K562 (cell line): ENCODE measurements at regions not wholly inside any gene's neighbourhood (a gene's known extent, or its start where the extent isn't known, plus 50 kb on each side); places are given as distances from the start of the nearest gene placed in this dataset.

Source experiments
- ATAC-seq: fragments of 200-7000 bp; cut with Tn5 transposase; 3 replicates; pipeline ENCODE4 v1.9.1; 2020; ENCODE audit warnings: moderate library complexity
- BruUV-seq: library from RNA; stranded (reverse); fragments of 400-500 nt; replicated peaks from 2 replicates; lab custom pipeline; 2021; lab: Mats Ljungman, UMichigan
- CTCF ChIA-PET: fragments of 300-600 bp; formaldehyde crosslinking; extraction: SDS; loops from one replicate; lab custom pipeline; 2021; ENCODE audit warnings: low intra/inter-chr PET ratio; lab: Yijun Ruan, JAX
- POLR2A ChIA-PET: fragments of 300-600, 350-650 bp; sonication (Branson Sonifier 250); formaldehyde crosslinking; extraction: SDS; loops from one replicate; lab custom pipeline; 2021; ENCODE audit warnings: antibody characterized with exemption, inconsistent platforms; lab: Yijun Ruan, JAX
- DNase-seq, 4 experiments: peaks; one replicate each; pipeline versions ENCODE4 v3.0.0 to v3.0.0-alpha.2; 2011 to 2018; ENCODE audit warnings: low spot score in 3 of 4, mixed read lengths in 3 of 4; ENCODE audit errors: extremely low read depth in 1 of 4
- FAIRE-seq: peaks from 2 replicates; lab custom pipeline; 2011; peaks lifted over from hg19 to GRCh38; lab: Jason Lieb, UNC
- H2AFZ ChIP-seq: 2 replicates; pipeline ENCODE4 v1.6.0; 2011; ENCODE audit warnings: low read depth, low read length, control low read depth, inconsistent platforms
- H3K27ac ChIP-seq: fragments of 200-600 bp; 3 replicates; pipeline ENCODE4 v1.8.0; 2011; ENCODE audit warnings: low read depth, mild to moderate bottlenecking, control low read depth, inconsistent platforms, low read length, moderate library complexity, mixed read lengths; ENCODE audit errors: extremely low read depth
- H3K27me3 ChIP-seq, 2 experiments: fragments of 300-600 bp in 1 of 2; 2 replicates in 1 of 2; 3 replicates in 1 of 2; pipeline versions ENCODE4 v1.6.0 to v1.8.0; 2011; ENCODE audit warnings: inconsistent platforms in 2 of 2, low read length in 2 of 2, mild to moderate bottlenecking in 1 of 2, mixed read lengths in 1 of 2, moderate library complexity in 1 of 2; ENCODE audit not compliant: control insufficient read depth in 2 of 2, insufficient read depth in 2 of 2
- H3K36me3 ChIP-seq: fragments of 300-600 bp; 3 replicates; pipeline ENCODE4 v1.8.0; 2011; ENCODE audit warnings: mild to moderate bottlenecking, low read length, inconsistent platforms; ENCODE audit not compliant: control insufficient read depth, insufficient read depth
- H3K4me1 ChIP-seq, 2 experiments: fragments of 200-600 bp in 1 of 2; replicated peaks in 1 of 2; 2 replicates in 1 of 2; 3 replicates in 1 of 2; pipeline versions ENCODE4 v1.5.1 to v1.8.0; 2011; ENCODE audit warnings: inconsistent platforms in 2 of 2, low read length in 2 of 2, mild to moderate bottlenecking in 1 of 2, mixed read lengths in 1 of 2, moderate library complexity in 1 of 2; ENCODE audit not compliant: control insufficient read depth in 2 of 2, insufficient read depth in 2 of 2
- H3K4me2 ChIP-seq: 2 replicates; pipeline ENCODE4 v1.6.1; 2011; ENCODE audit warnings: low read length, control low read depth, inconsistent platforms, mixed read lengths; ENCODE audit not compliant: insufficient read depth
- H3K4me3 ChIP-seq: fragments of 200-600 bp; sonication (generic), shearing (Covaris generic); 2 replicates; pipeline ENCODE4 v1.5.1; 2016; ENCODE audit warnings: control low read depth, inconsistent platforms
- H3K79me2 ChIP-seq: fragments of 200-600 bp; 3 replicates; pipeline ENCODE4 v1.8.0; 2011; ENCODE audit warnings: low read length, inconsistent platforms; ENCODE audit not compliant: control insufficient read depth, insufficient read depth
- H3K9ac ChIP-seq, 2 experiments: 2 replicates each; pipeline versions ENCODE4 v1.6.0 to v1.6.1; 2011; ENCODE audit warnings: low read depth in 2 of 2, low read length in 2 of 2, control low read depth in 1 of 2, inconsistent platforms in 1 of 2, mild to moderate bottlenecking in 1 of 2, mixed read lengths in 1 of 2; ENCODE audit not compliant: insufficient read depth in 1 of 2
- H3K9me1 ChIP-seq: one replicate; pipeline ENCODE4 v1.6.0; 2011; ENCODE audit warnings: inconsistent platforms, mild to moderate bottlenecking, low read length, moderate library complexity; ENCODE audit not compliant: control insufficient read depth, insufficient read depth
- H3K9me3 ChIP-seq: replicated peaks from 2 replicates; pipeline ENCODE4 v1.5.1; 2011; ENCODE audit warnings: low read depth, low read length, inconsistent platforms; ENCODE audit not compliant: control insufficient read depth, insufficient read depth
- H4K20me1 ChIP-seq: replicated peaks from 2 replicates; pipeline ENCODE4 v1.6.1; 2011; ENCODE audit warnings: low read length, inconsistent platforms, mixed read lengths; ENCODE audit not compliant: control insufficient read depth, insufficient read depth
- MAFG ChIP-seq: fragments of 450-650 bp; conservative IDR thresholded peaks from 2 replicates; pipeline ENCODE4 v1.6.1; 2016; ENCODE audit warnings: missing genetic modification characterization, missing compliant biosample characterization
- MTF1 ChIP-seq: fragments of 250-450 bp; sonication (Bioruptor Pico); IDR thresholded peaks from 2 replicates; pipeline ENCODE4 v1.9.0; 2021; ENCODE audit warnings: moderate library complexity, mild to moderate bottlenecking, inconsistent platforms, borderline replicate concordance
- NFE2L1 ChIP-seq: fragments of 450-650 bp; IDR thresholded peaks from 2 replicates; pipeline ENCODE4 v1.6.1; 2016; ENCODE audit warnings: missing genetic modification characterization, low read depth, mild to moderate bottlenecking, missing compliant biosample characterization, moderate library complexity, borderline replicate concordance
- NR2C2 ChIP-seq, 2 experiments: fragments of 200-800 bp in 1 of 2; sonication (Bioruptor generic) in 1 of 2; sonication (generic) in 1 of 2; formaldehyde crosslinking in 1 of 2; IDR thresholded peaks; 2 replicates each; pipeline versions ENCODE4 v1.6.1 to v1.8.0; 2016 to 2022; ENCODE audit warnings: mild to moderate bottlenecking in 1 of 2, missing compliant biosample characterization in 1 of 2, missing genetic modification characterization in 1 of 2, missing genetic modification reagents in 1 of 2
- RBFOX2 ChIP-seq: fragments of 200-400 bp; formaldehyde crosslinking; IDR thresholded peaks from 2 replicates; pipeline ENCODE4 v1.6.1; 2017; ENCODE audit warnings: low read depth, mild to moderate bottlenecking, low read length, moderate library complexity
- STAT5B ChIP-seq: fragments of 250-450 bp; sonication (Bioruptor Pico); IDR thresholded peaks from 2 replicates; pipeline ENCODE4 v1.8.0; 2021; ENCODE audit warnings: mild to moderate bottlenecking, inconsistent platforms
- TFAM ChIP-seq: fragments of 250-450 bp; sonication (Bioruptor Pico); conservative IDR thresholded peaks from 2 replicates; pipeline ENCODE4 v1.5.0; 2021; ENCODE audit warnings: mild to moderate bottlenecking, moderate library complexity
- ZC3H11A ChIP-seq: IDR thresholded peaks from 2 replicates; pipeline ENCODE4 v1.6.1; 2012; ENCODE audit warnings: low read depth, low read length, improper control_type of control experiment
- ZC3H8 ChIP-seq: fragments of 450-650 bp; IDR thresholded peaks from 2 replicates; pipeline ENCODE4 v1.6.1; 2017
- WGBS: fragments of 100-300 bp; shearing (Covaris generic); methylation state at CpG from one replicate; pipeline ENCODE4 v1.1.6; 2016; ENCODE audit warnings: low coverage, mixed read lengths; ENCODE audit not compliant: insufficient coverage; ENCODE audit errors: missing lambda C conversion rate; 5-methylcytosine and 5-hydroxymethylcytosine counted together
- in situ Hi-C: fragments of 300-500 bp; cut with MboI; formaldehyde crosslinking; loops from 4 replicates; pipeline ENCODE4 v1.15.0; 2018; ENCODE audit warnings: inconsistent platforms, mixed read lengths
- intact Hi-C: fragments of 100-400 bp; cut with micrococcal nuclease; formaldehyde crosslinking; loops from 2 replicates; pipeline ENCODE4 v1.14.2; 2022
- TF ChIP-seq, protein P1 (sequence below): sonication (generic); formaldehyde crosslinking; IDR thresholded peaks from 2 replicates; pipeline ENCODE4 v1.8.0; 2023; ENCODE audit warnings: mild to moderate bottlenecking, missing genetic modification reagents
- TF ChIP-seq, protein P2 (sequence below): fragments of 250-450 bp; sonication (Bioruptor Pico); IDR thresholded peaks from 2 replicates; pipeline ENCODE4 v1.5.0; 2021
- TF ChIP-seq, protein P3 (sequence below): fragments of 250-450 bp; sonication (Bioruptor Pico); IDR thresholded peaks from 2 replicates; pipeline ENCODE4 v1.5.0; 2021; ENCODE audit warnings: mild to moderate bottlenecking, moderate library complexity
- TF ChIP-seq, protein P4 (sequence below): sonication (generic); formaldehyde crosslinking; IDR thresholded peaks from 2 replicates; pipeline ENCODE4 v1.8.1; 2023; ENCODE audit warnings: mild to moderate bottlenecking, missing genetic modification reagents
- TF ChIP-seq, protein P5 (sequence below): fragments of 200-800 bp; sonication (Bioruptor generic); IDR thresholded peaks from 2 replicates; pipeline ENCODE4 v1.6.1; 2017; ENCODE audit warnings: missing genetic modification characterization, missing compliant biosample characterization

DNA sequence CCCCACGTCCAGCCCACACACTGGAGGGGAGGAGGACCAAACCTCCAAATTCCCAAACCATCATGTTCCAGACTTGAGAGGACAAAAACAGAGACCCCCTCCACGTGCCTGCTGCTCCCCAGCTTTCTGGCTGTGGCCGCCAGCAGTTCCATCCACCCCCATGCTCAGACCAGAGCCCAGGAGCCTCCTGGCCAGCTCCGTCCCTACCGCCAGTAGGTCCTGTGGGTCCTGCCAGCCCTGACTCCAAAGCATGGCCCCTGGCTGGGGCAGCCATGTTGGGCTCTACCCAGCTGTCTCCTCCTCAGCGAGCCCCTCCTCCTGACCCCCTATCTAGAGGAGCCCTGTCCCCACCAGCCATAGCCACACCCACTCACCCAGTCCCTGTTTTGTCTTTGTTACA, 227.3 kb upstream of the RTL1 start:
- Histone ChIP-seq H3K27ac (no peak overlapping the region), H3K9ac (no peak overlapping the region), H3K79me2 (no peaks in the 10 kb centered on the region), H3K27me3 (peaks cover 0 to 61% of the 10 kb centered on the region in 2 experiments; a peak in 2 of 5 replicates), H3K9me3 (no peaks in the 10 kb centered on the region), H4K20me1 (no peaks in the 10 kb centered on the region), H2AFZ (no peak overlapping the region), H3K36me3 (no peaks in the 10 kb centered on the region), H3K4me2 (no peak overlapping the region), H3K9me1 (no peaks in the 10 kb centered on the region), H3K4me3 (no peak overlapping the region), H3K4me1 (no peaks in the 10 kb centered on the region; a peak in 1 of 5 replicates)
- intact Hi-C loops, result no loop called here
- ChIA-PET POLR2A (no interaction called here), CTCF (no interaction called here)
- DNase-seq, result no peak
- no peak for FAIRE-seq
- no TSS peak for BruUV-seq
- ATAC-seq, result no peak
- WGBS, result 20% methylated on average over 4 of the region's 6 CpGs
- in situ Hi-C loops, result no loop called here
- no peak for TF ChIP-seq RBFOX2
- TF ChIP-seq STAT5B (CRISPR knock-in tag), result no peak
- TF ChIP-seq TFAM (CRISPR knock-in tag), result no peak
- TF ChIP-seq NR2C2 (CRISPR knock-in tag; IDR thresholded peaks at IDR 0.05), result no peak
- no peak for TF ChIP-seq NR2C2 (tag; IDR thresholded peaks at IDR 0.05)
- TF ChIP-seq, protein P1, sequence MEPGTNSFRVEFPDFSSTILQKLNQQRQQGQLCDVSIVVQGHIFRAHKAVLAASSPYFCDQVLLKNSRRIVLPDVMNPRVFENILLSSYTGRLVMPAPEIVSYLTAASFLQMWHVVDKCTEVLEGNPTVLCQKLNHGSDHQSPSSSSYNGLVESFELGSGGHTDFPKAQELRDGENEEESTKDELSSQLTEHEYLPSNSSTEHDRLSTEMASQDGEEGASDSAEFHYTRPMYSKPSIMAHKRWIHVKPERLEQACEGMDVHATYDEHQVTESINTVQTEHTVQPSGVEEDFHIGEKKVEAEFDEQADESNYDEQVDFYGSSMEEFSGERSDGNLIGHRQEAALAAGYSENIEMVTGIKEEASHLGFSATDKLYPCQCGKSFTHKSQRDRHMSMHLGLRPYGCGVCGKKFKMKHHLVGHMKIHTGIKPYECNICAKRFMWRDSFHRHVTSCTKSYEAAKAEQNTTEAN (CRISPR knock-in tag), result no peak
- TF ChIP-seq, protein P2, sequence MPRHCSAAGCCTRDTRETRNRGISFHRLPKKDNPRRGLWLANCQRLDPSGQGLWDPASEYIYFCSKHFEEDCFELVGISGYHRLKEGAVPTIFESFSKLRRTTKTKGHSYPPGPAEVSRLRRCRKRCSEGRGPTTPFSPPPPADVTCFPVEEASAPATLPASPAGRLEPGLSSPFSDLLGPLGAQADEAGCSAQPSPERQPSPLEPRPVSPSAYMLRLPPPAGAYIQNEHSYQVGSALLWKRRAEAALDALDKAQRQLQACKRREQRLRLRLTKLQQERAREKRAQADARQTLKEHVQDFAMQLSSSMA (CRISPR knock-in tag), result no peak
- TF ChIP-seq ZC3H8, result no peak
- TF ChIP-seq NFE2L1 (tag), result no peak
- TF ChIP-seq, protein P3, sequence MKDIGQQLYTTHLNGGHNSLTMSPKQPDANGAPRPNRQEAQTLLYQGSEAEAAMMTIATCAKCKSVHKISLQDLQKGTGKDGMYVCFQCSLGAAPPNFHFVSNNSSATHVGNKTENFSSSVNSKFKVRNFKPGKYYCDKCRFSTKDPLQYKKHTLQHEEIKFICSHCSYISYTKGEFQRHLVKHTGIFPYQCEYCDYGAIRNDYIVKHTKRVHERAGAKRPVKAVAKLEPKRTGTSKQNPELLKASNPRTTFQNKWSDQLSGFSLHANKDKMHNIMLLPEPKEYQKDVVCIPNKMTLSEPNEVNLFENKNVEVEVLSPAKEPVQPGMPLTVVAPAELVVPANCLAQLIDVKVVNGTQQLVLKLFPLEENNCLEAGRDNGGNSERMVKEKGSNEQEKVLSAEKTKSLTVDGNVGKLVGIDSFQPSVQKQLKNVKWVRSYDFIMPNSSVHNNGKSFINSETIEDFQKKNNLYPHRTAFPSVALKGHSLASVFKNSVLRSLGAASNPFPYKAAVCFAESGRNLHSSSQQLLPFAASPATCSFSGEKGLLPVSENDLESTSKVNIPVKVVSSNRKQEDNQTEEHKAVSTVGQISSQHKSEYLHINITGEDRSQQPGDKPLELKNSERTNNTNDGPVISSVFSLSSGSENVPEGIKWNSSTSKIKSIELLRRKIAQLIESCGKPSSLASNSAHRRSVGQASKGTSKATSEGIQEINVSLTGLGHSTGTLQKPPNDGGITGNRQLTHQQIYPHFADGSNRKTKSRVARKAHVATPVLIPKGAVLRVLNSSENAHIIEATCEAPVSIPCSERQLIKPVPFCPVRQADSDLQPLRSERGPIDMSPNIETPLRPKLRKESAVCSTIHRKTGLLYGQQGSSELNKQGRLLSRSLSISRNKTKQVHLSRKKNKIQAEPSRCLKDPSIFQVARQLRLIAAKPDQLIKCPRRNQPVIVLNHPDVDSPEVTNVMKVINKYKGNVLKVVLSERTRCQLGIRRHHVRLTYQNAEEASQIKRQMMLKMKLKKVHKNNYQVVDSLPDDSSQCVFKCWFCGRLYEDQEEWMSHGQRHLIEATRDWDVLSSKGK, result no peak
- no peak for TF ChIP-seq ZC3H11A
- TF ChIP-seq, protein P4, sequence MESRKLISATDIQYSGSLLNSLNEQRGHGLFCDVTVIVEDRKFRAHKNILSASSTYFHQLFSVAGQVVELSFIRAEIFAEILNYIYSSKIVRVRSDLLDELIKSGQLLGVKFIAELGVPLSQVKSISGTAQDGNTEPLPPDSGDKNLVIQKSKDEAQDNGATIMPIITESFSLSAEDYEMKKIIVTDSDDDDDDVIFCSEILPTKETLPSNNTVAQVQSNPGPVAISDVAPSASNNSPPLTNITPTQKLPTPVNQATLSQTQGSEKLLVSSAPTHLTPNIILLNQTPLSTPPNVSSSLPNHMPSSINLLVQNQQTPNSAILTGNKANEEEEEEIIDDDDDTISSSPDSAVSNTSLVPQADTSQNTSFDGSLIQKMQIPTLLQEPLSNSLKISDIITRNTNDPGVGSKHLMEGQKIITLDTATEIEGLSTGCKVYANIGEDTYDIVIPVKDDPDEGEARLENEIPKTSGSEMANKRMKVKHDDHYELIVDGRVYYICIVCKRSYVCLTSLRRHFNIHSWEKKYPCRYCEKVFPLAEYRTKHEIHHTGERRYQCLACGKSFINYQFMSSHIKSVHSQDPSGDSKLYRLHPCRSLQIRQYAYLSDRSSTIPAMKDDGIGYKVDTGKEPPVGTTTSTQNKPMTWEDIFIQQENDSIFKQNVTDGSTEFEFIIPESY, result no peak
- TF ChIP-seq, protein P5, sequence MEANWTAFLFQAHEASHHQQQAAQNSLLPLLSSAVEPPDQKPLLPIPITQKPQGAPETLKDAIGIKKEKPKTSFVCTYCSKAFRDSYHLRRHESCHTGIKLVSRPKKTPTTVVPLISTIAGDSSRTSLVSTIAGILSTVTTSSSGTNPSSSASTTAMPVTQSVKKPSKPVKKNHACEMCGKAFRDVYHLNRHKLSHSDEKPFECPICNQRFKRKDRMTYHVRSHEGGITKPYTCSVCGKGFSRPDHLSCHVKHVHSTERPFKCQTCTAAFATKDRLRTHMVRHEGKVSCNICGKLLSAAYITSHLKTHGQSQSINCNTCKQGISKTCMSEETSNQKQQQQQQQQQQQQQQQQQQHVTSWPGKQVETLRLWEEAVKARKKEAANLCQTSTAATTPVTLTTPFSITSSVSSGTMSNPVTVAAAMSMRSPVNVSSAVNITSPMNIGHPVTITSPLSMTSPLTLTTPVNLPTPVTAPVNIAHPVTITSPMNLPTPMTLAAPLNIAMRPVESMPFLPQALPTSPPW (CRISPR knock-in tag), result no peak
- TF ChIP-seq MAFG (tag), result no peak
- TF ChIP-seq MTF1 (CRISPR knock-in tag), result no peak
